ENCODE measurements at regions not wholly inside any gene's neighbourhood (a gene's known extent, or its start where the extent isn't known, plus 50 kb on each side); places are given as distances from the start of the nearest gene placed in this dataset.

DNA sequence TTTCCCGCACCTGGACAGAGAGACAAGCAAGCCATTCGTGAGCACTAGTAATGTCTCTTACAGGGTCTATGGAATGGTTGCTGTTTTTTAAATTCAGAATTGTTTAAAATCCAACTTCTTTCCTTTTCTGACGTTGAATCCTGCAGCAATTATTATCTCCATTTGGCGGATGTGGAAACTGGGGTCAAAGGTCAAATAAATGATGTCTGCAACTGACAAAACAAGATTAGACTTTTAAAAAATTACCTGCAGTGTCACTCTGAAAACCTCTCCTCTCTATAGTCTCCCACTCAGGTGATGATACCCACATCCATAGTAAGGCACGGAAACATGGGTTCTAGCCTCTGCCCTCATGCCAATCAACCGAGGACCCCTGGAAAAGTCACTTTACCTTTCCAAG is 142.7 kb upstream of the SMIM23 start:
- no peak for DNase-seq (ENCODE audit: low read depth)
- TF ChIP-seq, protein P1, sequence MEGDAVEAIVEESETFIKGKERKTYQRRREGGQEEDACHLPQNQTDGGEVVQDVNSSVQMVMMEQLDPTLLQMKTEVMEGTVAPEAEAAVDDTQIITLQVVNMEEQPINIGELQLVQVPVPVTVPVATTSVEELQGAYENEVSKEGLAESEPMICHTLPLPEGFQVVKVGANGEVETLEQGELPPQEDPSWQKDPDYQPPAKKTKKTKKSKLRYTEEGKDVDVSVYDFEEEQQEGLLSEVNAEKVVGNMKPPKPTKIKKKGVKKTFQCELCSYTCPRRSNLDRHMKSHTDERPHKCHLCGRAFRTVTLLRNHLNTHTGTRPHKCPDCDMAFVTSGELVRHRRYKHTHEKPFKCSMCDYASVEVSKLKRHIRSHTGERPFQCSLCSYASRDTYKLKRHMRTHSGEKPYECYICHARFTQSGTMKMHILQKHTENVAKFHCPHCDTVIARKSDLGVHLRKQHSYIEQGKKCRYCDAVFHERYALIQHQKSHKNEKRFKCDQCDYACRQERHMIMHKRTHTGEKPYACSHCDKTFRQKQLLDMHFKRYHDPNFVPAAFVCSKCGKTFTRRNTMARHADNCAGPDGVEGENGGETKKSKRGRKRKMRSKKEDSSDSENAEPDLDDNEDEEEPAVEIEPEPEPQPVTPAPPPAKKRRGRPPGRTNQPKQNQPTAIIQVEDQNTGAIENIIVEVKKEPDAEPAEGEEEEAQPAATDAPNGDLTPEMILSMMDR (IDR thresholded peaks at IDR 0.05; ENCODE audit: insufficient read depth, low read depth, low read length, missing control alignments): no peak

DNA sequence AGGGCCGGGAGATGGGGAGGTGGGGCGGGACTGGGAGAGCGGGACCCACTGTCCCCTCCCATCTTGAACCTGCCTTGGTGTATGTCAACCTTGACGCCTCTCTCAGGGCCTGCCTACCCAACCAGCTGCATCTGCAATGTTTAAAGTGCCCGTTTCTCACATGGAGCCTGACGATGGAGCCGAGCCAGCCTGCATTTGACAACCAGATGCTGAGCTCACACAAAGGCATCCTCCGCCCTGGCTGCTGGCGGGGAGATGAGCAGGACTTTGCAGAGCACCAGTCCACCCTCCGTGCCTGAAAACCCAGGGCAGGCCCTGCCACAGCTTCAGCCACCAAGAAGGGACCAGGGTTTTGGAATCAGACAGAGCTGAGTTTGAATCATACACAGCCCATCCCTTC is 141.1 kb upstream of the SMIM23 start:
- H3K4me3 ChIP-seq (ENCODE audit: low read length): no peak overlapping the region
- TF ChIP-seq, protein P1 (IDR thresholded peaks at IDR 0.05; ENCODE audit: insufficient read depth, low read depth, low read length, missing control alignments): no peak

More for the DNA sequence above, 142.7 kb upstream of the SMIM23 start:
- no peak overlapping the region for H3K4me3 ChIP-seq (ENCODE audit: low read length)

DNA sequence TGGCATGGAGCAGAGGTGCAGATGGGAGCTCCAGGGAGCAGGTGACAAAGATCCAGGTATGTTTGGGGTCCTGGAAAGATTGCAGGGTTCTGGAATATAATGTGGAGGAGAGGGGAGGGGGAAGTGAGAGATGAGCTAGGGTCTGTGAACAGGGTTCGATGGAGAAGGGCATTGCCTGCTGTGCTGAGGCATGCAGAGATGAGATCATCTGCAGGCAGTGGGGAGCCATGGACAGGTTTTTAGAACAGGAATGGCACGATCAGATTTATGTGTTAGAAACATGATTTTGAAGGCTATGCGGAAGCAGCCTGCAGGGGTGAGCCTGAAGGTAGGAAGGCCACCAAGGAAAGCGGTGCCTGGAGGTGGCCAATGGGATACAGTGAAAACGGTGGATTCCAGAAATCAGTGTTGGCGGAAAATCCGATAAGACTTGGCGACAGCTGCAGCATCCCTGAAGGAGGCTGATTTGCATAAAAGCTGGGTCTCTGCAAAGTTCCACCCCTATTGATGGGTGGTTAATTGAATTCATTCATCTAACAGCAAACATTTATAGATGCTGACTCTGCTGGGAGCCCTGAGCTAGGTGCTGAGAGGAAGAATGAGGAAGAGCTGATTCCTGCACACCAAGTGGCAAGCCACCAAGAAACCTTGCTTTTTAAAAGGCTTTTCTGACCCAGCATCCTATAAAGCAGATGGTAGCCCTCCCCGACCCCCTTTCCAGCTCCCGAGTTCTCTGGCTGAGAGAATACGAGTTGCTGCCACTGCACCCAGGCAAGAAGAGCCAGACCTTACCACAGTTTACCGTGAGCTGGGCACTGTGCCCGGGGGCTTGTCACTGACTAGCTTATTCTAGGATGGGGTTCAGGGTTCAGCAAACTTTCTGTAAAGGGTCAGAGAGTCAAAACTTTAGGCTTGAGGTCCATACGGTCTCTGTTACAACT is 139.2 kb upstream of the SMIM23 start:
- TF ChIP-seq, protein P1 (IDR thresholded peaks at IDR 0.05; ENCODE audit: insufficient read depth, low read depth, low read length, missing control alignments): no peak
- DNase-seq (ENCODE audit: low read depth): no peak
- no peak overlapping the region for H3K4me3 ChIP-seq (ENCODE audit: low read length)

More for the DNA sequence above, 141.1 kb upstream of the SMIM23 start:
- DNase-seq (ENCODE audit: low read depth): no peak

DNA sequence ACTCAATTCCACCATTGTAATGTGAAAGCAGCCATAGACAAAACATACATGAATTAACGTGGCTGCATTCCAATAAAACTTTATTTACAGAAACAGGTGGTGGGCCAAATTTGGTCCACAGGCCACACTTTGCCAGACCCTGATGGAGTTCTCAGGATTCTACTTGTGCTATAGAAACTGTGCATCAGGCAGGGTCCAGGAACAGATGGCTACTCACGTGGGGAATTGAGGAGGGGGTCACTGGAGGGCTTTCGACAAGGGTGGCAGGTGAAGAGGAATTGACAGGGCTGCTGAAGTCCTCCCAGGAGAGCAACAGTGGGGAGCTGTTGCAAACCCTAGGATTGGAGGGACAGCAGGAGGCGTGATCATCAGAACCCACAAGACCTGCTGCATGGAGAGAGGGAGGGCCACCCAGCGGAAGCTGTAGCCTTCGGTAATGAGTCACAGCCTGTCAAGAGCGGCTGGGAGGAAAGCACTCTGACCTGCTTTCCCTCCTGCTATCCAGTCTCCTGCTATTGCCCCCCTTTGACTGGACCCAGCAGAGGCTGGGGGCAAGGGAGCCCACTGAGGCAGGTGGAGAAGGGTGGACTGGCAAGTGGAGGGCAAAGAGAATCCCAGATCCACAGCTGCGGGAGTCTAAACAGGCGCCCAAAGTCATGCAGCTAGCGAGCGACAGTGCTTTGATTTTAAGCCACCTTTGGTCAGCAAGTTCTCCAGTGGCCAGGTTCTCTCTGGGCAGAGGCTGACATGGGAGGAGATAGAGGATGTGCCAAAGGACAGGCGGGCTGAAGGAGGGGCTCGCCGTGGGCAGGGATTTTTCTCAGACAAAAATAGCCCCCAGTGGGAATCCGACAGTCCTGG is 138.3 kb upstream of the SMIM23 start:
- H3K4me3 ChIP-seq (ENCODE audit: low read length): no peak overlapping the region
- peak; percentile 60 for DNase-seq (ENCODE audit: low read depth)
- TF ChIP-seq, protein P1 (IDR thresholded peaks at IDR 0.05; ENCODE audit: insufficient read depth, low read depth, low read length, missing control alignments): no peak

DNA sequence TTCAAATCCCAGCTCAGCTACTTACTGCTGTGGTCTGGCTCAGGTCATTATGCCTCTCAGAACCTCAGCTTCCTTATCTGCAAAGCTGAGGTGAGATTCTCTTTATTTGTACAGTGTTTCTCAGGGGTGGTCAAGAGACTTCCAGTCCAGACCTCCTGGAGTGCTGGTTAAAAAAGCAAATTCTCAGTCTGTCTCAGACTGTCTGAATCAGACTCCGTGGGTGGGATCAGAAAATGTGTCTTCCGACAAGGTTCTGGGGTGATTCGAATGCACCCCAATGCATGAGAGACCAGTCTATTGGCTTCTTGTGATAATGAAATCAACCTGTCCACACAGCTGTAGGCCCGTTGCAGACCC is 137.7 kb upstream of the SMIM23 start:
- no peak for DNase-seq (ENCODE audit: low read depth)
- TF ChIP-seq, protein P1 (IDR thresholded peaks at IDR 0.05; ENCODE audit: insufficient read depth, low read depth, low read length, missing control alignments): no peak
- H3K4me3 ChIP-seq (ENCODE audit: low read length): no peak overlapping the region

DNA sequence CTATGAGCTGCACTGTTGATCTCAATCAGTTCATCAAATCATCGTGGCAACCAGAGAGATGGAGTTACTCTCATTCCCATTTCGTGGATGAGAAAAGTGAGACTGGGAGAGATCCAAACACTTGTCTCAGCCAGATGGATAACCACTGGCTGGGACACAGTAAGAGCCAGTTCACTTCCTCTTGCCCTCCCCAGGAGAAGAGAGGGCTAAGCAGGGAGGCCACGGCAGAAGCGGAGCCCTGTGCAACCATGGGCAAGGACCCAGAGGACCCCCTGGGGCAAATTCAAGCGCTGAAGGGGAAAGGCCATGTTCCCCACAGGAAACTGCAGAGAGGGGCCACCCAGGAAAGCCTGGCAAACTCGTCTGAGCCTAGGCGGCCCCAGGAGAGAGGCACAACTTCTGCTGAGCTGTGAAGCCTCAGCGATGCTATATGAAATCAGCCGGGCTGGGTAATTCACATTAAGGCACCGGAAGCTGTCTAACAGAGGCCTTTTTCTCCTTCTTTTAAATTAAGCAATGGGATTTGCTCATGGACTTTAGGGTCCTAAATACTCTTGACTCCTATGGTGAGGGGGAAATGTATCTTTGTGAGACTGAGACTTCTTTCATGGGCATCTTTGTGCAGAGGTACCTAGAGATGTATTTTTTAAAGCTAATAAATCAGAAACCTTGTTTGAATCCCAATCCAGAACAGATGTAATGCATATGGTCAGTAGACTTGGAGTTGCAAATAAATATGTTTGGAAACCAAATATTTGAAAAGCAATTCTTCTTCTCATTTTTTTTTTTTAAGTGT is 137.1 kb upstream of the SMIM23 start:
- no peak overlapping the region for H3K4me3 ChIP-seq (ENCODE audit: low read length)
- no peak for DNase-seq (ENCODE audit: low read depth)
- TF ChIP-seq, protein P1 (IDR thresholded peaks at IDR 0.05; ENCODE audit: insufficient read depth, low read depth, low read length, missing control alignments): no peak

All from epithelial cell of esophagus (primary cell).